Occipital lobe (tissue), 1 donor: ENCODE measurements at regions not wholly inside any gene's neighbourhood (a gene's known extent, or its start where the extent isn't known, plus 50 kb on each side); places are given as distances from the start of the nearest gene placed in this dataset.
"Not testable (repeated sequence)": the region's sequence is repeated elsewhere in the genome, so short reads cannot be mapped to it uniquely, and the experiment has no call there.

Experiments
- DNase-seq: peaks from one replicate; lab custom pipeline; 2025; lab: John Stamatoyannopoulos, UW

DNA sequence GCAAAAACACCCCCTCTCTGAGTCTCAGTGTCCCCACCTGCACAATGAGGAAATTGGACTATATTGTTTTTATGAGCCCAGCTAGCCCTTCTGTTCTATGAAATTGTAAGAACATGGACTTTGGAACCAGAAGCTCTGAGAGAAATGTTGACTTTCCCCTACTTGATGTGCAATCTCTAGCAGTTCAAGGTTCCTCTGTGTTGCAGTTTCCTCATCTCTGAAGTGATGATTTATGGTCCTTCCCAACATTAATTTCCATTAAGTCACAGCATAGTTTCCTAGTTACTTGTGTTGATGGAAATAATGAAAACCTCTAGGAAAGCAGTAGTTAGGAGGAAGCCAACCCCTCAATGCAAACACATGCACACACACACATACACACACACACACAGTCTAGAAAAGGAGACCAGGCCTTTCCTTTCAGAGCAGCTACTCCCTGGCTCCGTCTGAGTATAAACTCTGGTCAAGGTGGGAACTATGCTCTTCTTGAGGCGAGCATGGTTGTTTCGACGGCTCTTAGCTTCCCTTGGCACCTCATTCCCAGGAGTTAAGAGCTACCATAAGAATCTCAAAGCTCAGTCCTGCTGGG, 518.4 kb downstream of the SOX6 start:
- DNase-seq: no peak

- DNase-seq: no peak
Observed at GRCh38 chr11:15839061-15839460, 517.3 kb downstream of the SOX6 start.

DNA sequence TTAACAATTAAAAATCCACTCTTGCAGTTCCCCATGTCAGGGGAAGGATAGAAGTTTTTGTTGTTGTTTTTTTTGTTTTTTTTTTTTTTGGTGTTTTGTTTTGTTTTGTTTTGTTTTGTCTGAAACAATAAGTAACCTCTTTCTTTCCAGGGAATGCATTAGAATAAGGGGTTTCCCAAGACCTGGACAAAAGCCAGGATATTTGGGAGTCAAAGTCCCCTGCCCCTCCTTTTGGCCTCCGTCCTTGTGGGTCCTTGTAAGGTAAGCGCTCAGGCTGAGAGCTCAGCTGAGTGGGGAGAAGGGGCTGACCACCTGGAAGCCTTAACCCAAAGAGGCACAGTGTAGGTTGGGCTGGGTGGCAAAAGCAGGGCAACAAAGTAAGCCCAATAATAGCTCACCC, 515.4 kb downstream of the SOX6 start:
- no peak for DNase-seq

- no peak for DNase-seq
Observed at GRCh38 chr11:15841931-15842740, 514.2 kb downstream of the SOX6 start.

DNA sequence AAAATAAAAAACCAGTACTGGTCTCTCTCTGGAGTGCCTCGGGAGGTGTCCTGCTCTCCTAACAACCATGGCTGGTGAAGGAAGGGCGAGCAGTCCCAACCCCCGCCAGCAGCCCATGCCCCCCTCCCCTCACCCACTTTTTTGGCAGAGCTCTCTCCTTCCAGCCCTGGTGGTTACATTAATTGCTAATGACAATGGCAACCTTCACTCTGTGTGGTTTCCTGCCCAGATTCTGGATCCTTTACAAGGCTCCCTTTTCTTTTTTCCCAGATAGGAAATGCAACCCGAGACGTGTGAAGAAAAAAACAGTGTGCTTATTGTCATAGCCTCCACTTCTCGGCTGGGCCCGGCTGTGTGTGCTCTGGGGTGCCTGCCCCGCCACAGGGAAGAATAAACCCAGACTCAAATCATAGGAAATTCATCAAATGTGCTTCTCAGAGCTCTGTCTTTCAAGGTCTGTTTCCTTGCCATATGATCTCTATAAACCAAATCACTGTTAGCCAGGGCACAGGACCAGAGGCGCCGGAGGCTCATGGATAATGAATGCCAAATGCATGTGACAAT, 513.0 kb downstream of the SOX6 start:
- DNase-seq: peak; percentile 22

DNA sequence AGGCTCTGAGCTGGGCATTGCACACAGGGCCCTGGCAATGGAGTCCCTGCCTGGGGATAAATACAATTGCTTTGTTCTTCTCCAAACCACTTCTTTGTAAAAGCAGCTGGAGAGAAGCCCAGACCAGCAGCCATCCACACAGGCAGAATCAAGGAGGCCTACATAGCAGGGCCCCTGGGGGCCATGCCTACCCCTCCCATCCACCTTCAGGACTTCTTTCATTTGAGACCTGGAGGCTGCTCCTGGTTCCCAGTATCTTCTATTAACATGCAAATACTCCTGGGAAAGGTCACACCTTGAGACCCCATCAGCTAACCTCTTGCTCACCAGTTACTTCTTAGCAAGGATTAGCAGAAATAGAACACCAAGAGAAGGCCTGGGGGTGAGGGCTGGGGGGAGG, 511.1 kb downstream of the SOX6 start:
- DNase-seq: peak; percentile 40

DNA sequence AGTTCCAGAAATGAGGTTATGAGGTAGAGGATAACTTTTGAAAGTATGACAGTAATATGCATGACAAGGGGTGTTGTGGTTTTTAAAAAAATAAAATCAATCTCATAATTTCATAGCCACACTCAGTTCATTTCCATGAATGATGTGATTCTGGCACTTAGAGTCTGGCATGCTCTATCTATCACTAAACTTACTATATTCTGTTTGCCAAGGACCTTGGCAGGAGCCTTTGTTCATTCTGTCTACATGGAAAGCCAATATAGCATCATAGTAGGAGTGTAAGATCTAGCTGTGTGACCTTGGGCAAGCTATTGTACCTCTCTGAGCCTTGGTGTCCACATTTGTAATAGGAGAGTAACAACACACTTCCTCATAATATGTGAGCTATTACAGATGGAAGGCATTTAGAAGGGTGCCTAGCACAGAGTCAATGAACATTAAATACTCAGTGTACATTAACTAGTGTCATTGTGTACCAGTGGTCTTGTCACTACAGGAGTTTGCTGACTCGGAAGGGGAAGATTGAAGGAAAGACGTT, 507.6 kb downstream of the SOX6 start:
- no peak for DNase-seq

DNA sequence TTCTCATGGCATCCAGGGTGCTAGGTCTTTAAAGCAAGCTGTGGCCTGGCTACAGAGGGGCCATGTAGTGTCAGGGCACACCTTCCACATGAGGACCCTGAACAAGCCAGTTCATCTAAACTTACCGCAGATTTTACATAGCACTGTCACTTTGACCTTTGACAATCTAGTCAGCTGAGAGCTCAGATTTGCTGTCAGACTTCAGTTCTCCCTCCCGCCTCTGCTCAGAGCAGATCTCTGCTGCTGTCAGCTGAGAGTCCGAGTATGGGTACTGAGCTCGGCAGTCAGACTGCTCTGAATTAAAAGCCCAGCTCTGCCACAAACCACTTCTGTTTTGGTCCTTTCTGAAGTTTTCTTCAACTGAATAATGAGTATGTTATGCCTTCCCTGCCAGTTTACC, 507.1 kb downstream of the SOX6 start:
- DNase-seq: no peak

DNA sequence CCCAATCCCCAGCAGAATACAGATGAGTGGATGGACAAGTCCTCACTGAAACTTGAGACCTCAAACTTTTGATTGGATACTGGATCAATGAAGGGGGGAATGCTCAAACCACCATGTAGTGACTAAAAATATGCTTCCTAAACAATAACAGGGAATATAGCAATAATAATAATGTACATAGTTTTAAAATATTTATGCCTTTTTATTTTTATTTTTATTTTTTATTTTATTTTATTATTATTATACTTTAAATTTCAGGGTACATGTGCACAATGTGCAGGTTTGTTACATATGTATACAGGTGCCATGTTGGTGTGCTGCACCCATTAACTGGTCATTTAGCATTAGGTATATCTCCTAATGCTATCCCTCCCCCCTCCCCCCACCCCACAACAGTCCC, 506.0 kb downstream of the SOX6 start:
- DNase-seq: not testable (repeated sequence)

- DNase-seq: no peak
Observed at GRCh38 chr11:15851051-15851498, 505.3 kb downstream of the SOX6 start.

DNA sequence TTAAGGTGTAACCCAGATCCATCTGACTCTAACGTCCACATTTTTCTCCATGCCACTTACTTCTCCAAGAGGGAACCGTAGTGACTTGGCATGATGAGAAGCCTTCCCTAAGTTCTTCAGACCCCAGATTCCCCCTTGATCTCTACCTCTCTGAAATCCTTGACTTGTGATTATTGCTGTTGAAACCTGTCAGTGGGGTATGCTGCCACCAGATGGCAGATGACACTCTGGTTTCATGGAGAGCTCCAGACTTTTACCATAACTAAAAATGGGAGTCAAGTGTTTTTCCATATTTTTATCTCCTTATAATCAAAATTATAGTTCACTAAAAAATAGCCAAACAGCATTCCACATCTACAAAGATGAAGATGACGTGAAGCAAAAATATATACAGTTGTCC, 504.2 kb downstream of the SOX6 start:
- no peak for DNase-seq

DNA sequence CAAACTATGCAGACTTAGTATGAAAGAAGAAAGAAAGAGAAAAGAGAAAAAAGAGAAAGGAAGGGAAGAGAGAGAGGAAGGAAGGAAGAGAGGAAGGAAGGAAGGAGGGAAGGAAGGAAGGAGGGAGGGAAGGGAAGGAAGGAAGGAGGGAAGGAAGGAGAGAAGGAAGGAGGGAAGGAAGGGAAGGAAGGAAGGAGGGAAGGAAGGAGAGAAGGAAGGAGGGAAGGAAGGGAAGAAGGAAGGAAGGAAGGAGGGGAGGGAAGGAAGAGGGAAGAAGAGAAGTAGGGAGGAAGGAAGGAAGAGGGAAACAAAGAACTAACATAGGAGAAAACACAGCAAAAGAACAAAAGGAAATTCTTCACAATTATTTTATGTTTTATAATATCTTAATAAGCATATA, 502.1 kb downstream of the SOX6 start:
- no peak for DNase-seq

DNA sequence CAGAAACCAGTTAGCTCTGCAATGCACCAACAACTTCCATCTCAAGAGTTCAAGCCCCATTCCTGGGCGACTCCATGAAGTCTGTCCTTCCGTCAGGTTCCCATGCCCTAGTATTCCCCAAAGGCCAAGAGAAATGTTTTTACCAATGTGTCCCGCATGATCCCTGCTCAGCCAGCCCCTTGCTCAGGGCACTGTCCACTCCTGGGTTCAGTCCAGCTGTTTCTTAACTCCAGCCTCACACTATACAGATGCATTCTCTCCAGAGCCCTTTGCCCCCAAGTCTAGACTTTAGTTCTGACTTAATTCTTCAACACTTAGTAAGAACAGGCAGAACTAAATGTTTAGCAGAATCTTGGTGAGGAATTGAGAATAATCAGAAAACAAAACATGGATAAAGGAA, 497.5 kb downstream of the SOX6 start:
- no peak for DNase-seq

DNA sequence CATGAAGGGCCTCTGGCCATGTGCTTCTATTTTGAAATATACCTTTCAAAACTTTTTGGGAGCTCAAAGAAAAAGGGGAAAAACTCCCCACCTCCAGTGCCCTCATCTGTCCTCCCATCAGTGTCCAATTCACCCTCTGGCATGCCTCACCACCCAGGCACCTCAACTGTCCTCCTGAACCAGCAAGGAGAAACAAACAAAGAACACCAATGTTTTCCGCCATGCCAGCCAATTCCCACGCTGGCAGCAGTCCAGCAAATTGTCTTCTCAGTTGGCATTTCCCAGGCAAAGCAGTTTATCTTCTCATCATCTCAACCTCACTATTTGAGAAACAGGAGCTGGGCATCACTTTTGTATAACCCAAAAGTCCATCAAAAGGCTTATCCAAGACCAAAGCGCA, 496.9 kb downstream of the SOX6 start:
- no peak for DNase-seq

- DNase-seq: no peak
Observed at GRCh38 chr11:15861256-15861655, 495.1 kb downstream of the SOX6 start.

GRCh38 chr11:15863411-15863810, 492.9 kb downstream of the SOX6 start:
- DNase-seq: no peak

DNA sequence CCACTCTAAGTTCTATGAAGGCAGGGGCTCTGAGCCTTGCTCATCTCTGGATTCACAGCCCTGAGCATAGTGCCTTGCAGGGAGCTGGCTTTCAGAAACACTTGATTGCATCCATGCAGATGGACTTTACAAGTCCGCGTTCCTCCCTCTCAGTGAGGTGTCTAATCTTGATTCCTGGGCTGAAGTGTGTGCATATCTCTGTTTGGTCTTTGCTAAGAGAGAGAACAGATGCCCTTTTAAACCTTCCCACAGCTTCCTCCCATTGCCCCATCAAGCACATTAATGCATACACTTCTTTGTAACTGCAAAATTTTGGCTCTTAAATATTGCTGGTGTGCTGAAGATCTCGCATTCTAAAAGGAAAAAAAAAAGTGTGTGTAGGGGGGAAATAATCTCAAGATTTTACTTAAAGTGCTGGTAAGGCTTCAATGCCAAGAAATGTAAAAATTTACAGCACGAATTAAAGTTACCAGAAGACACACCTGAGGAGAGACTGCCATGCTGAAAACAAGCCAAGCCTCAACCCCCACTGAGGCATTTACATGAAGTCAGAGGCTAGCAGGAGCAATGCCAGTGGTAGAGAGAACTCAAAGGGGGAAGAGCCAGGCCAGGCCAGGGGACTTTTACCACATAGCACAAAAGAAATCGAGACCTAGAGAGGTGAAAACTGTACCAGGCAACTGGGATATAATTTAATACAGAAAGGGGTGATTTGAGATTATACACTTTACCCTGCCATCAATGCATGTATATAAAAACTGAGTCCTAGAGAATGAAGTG, 492.1 kb downstream of the SOX6 start:
- no peak for DNase-seq

DNA sequence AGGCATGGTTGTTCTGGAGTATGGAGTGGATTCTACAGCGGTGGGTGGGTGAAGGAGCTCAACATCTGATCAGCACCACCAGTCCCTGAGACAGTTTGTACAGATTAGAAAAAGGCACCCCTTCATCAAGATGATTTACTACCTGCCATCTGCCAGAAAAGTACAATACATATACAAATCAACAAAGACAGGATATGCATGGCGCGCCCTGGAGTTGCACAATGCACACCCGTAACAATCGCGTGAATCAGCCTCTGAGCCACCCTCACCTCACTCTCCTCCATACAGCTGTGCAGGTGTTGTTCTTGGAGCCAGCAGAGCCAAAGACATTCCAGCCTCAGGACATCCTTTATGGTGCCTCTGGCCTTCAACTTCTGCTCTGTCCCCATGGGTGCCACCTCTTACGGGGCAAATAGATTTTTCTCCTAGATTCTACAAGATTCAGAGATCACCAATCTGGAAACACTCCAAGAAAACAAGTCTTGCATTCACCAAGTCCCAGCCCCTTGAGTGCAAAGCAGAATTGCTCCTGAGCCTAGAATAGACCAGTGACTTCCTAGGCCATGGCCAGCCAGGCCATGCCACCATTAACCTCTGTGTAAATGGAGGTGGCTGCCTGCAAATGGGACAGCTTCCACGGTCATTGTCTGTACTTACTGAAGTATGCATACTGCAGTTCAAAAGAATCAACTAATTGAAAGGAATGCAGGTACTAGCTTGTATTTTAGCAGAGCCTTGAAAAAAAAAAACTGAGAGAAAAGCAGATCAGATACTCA, 490.9 kb downstream of the SOX6 start:
- DNase-seq: no peak

GRCh38 chr11:15867871-15868270, 488.5 kb downstream of the SOX6 start:
- DNase-seq: no peak

GRCh38 chr11:15870911-15871310, 485.4 kb downstream of the SOX6 start:
- DNase-seq: no peak
